GM12892 (cell line): ENCODE measurements at regions not wholly inside any gene's neighbourhood (a gene's known extent, or its start where the extent isn't known, plus 50 kb on each side); places are given as distances from the start of the nearest gene placed in this dataset.

ENCODE experiments used
- POLR2A ChIP-seq: IDR thresholded peaks from 2 replicates; pipeline ENCODE4 v1.6.1; 2011; ENCODE audit warnings: low read depth, low read length, control low read depth
- POLR2AphosphoS5 ChIP-seq: IDR thresholded peaks from 2 replicates; pipeline ENCODE4 v1.6.1; 2011; ENCODE audit warnings: low read depth, low read length, control low read depth
- TAF1 ChIP-seq: IDR thresholded peaks from 2 replicates; pipeline ENCODE4 v1.6.1; 2011; ENCODE audit warnings: low read depth, mild to moderate bottlenecking, control low read depth, low read length, borderline replicate concordance

DNA sequence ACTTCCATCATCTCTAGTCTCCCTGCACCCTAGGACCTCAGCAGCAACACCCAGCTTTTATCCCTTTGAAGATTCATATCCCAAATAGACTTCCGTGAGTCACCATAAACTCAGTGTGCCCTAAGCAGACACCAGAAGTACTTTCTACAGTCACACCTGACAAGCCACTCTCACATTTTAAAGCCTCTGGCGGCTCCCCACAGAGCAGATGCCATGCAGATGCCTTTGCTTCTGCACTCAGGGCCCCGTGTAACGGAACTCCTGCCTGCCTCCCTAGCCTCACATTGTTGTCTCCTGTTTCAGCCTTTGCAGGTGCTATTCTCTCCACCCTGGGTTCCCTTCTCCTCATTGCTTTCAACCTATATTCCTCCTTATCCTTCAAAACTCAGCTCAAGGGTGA lies 155.5 kb upstream of the SLC24A5 start:
- TF ChIP-seq POLR2A: no peak
- TF ChIP-seq TAF1: no peak
- no peak for TF ChIP-seq POLR2AphosphoS5
